Stimulated activated CD4-positive, alpha-beta T cell treated with anti-CD3 and anti-CD28 coated beads, Interleukin-4, amount 100 ng/mL, for 4 hours (primary cell): ENCODE measurements at regions not wholly inside any gene's neighbourhood (a gene's known extent, or its start where the extent isn't known, plus 50 kb on each side); places are given as distances from the start of the nearest gene placed in this dataset.

Experiments
- DNase-seq, 2 experiments: peaks; one replicate each; pipeline ENCODE4 v3.0.0-alpha.2; 2020

GRCh38 chr6:149150301-149150700, 167.2 kb upstream of the TAB2 start:
- DNase-seq, result no peak

GRCh38 chr6:149150801-149151398, 166.6 kb upstream of the TAB2 start:
- no peak for DNase-seq

GRCh38 chr6:149152521-149152920, 165.0 kb upstream of the TAB2 start:
- DNase-seq, result no peak

- DNase-seq, result no peak
These were observed 164.4 kb upstream of the TAB2 start for GRCh38 chr6:149153100-149153499.

GRCh38 chr6:149153693-149154092, 163.8 kb upstream of the TAB2 start:
- DNase-seq, result no peak

GRCh38 chr6:149154261-149154821, 163.2 kb upstream of the TAB2 start:
- DNase-seq, result no peak

GRCh38 chr6:149157126-149157525, 160.4 kb upstream of the TAB2 start:
- DNase-seq, result no peak

GRCh38 chr6:149158076-149158475, 159.4 kb upstream of the TAB2 start:
- no peak for DNase-seq

- no peak for DNase-seq
These were observed 156.6 kb upstream of the TAB2 start for GRCh38 chr6:149160943-149161342.

- DNase-seq, result no peak
These were observed 154.6 kb upstream of the TAB2 start for GRCh38 chr6:149162924-149163323.

- no peak for DNase-seq
These were observed 153.2 kb upstream of the TAB2 start for GRCh38 chr6:149164199-149164750.

GRCh38 chr6:149166336-149166735, 151.2 kb upstream of the TAB2 start:
- no peak for DNase-seq

GRCh38 chr6:149166747-149167146, 150.8 kb upstream of the TAB2 start:
- DNase-seq, result no peak

GRCh38 chr6:149168968-149169367, 148.5 kb upstream of the TAB2 start:
- DNase-seq, result no peak

- DNase-seq, result no peak
These were observed 147.6 kb upstream of the TAB2 start for GRCh38 chr6:149169761-149170511.

GRCh38 chr6:149170564-149171452, 146.7 kb upstream of the TAB2 start:
- no peak for DNase-seq

- DNase-seq, result no peak
These were observed 144.3 kb upstream of the TAB2 start for GRCh38 chr6:149173222-149173621.

GRCh38 chr6:149174962-149175361, 142.6 kb upstream of the TAB2 start:
- DNase-seq, result no peak

- no peak for DNase-seq
These were observed 140.4 kb upstream of the TAB2 start for GRCh38 chr6:149176971-149177667.

- no peak for DNase-seq
These were observed 138.1 kb upstream of the TAB2 start for GRCh38 chr6:149179431-149179830.

- no peak for DNase-seq
These were observed 136.2 kb upstream of the TAB2 start for GRCh38 chr6:149181304-149181703.

- DNase-seq, result no peak
These were observed 135.2 kb upstream of the TAB2 start for GRCh38 chr6:149182262-149182661.
